GM18498 (cell line): ENCODE measurements at regions not wholly inside any gene's neighbourhood (a gene's known extent, or its start where the extent isn't known, plus 50 kb on each side); places are given as distances from the start of the nearest gene placed in this dataset.
A peak's percentile ranks its signal among the peaks of the same experiment; 100 is the strongest.
"Not testable (repeated sequence)": the region's sequence is repeated elsewhere in the genome, so short reads cannot be mapped to it uniquely, and the experiment has no call there.

Source experiments
- ATAC-seq: cut with Tn5 transposase; IDR thresholded peaks from one replicate; pipeline ENCODE4 v1.9.1; 2021; ENCODE audit warnings: mild to moderate bottlenecking, moderate library complexity; ENCODE audit not compliant: unreplicated experiment

- no peak for ATAC-seq
These were observed 304.1 kb upstream of the C16orf82 start for GRCh38 chr16:26762594-26762993.

GRCh38 chr16:26765087-26765486 is 301.6 kb upstream of the C16orf82 start:
- ATAC-seq, result peak; percentile 51

GRCh38 chr16:26768385-26769010 is 298.2 kb upstream of the C16orf82 start:
- no peak for ATAC-seq

DNA sequence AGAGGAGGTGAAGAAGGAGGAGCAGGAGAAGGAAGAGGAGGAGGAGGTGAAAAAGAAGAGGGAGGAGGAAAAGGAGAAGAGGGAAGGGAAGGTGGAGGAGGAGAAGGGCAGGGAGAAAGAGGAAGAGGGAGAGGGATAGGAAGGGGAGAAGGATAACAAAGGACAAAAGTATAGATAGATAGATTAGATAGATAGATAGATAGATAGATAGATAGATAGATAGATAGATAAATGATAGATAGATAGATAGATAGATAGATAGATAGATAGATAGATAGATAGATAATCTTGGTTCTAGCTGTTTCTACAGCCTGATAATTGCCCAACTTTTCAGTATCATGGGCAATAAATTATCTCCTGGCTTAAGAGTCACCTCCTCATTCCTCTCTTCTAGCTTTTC is 296.2 kb upstream of the C16orf82 start:
- ATAC-seq, result no peak

GRCh38 chr16:26772503-26772902 is 294.2 kb upstream of the C16orf82 start:
- peak; percentile 61 for ATAC-seq

- ATAC-seq, result no peak
These were observed 288.9 kb upstream of the C16orf82 start for GRCh38 chr16:26777821-26778220.

- no peak for ATAC-seq
These were observed 278.8 kb upstream of the C16orf82 start for GRCh38 chr16:26787924-26788323.

GRCh38 chr16:26791169-26791568 is 275.6 kb upstream of the C16orf82 start:
- no peak for ATAC-seq

DNA sequence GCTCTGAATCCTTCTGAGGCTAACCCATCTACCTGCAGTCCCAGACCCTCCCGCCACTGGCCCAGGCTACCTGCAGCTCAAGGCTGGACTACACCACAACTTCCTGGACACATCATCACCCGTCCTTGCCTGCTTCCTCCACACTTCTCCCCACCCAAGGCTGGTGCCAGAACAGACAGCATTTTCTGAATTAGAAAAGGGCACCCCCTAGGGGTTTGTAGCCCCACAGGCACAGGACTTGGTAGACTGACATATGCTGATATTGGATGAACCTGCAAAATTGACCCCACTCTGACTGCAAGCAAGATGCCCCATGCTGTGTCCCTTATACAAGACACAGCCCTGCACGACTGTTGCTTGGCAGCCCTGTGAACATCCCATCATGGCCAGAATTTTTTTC is 271.5 kb upstream of the C16orf82 start:
- no peak for ATAC-seq

- no peak for ATAC-seq
These were observed 265.1 kb upstream of the C16orf82 start for GRCh38 chr16:26801628-26802027.

DNA sequence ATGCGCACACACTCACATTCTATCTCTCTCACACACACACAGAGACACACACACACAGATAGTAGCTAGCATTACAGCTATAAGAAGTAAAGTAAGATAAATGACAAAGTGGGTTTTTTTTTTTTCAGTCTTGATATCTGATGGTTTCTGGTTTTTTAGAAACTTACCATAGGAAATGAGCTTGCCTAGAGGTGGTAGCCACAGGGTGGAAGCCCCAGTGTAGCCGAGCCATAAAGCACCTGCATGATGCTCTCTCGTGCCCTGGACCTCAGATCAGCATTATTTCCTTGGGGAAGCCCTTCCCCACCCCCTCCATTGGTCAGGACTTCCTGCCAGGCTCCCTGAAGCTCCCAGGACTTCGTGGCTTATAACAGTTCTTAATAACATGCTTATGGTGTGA is 264.3 kb upstream of the C16orf82 start:
- no peak for ATAC-seq

DNA sequence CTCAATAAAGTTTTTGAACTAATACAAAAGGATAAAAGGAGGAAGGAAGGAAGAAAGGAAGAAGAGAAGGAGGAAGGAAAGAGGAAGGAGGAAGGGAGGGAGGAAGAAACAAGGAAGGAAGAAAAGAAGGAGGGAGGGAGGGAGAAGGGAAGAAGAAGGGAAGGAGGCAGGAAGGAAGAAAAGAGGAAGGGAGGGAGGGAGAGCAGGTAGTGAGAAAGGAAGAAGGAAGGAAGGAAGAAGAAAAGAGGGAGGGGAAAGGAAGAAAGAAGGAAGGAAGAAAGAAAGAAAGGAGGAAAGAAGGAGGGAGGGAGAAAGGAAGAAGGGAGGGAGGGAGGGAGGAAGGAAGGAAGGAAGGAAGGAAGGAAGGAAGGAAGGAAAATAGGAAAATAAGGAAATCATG is 263.8 kb upstream of the C16orf82 start:
- no peak for ATAC-seq

DNA sequence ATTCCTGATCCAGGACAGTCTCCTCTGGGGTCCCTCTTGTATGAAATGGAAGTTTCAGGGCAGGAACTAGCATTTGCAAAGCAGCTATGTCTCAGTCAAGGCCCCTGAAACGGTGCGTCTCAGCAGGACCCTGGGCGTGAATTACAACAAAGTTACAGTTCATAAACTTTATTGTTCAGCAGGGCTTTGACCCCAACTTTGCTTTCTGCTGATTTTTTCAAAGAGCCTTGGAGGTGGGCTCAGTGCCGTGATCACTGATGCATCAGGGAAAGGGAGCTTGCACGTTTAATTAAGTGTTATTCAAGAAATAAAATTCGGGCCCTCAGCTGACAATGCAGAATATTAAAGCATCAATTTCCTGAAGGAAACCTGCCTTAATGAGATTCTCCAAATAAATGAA is 260.1 kb upstream of the C16orf82 start:
- ATAC-seq, result no peak

- no peak for ATAC-seq
These were observed 257.3 kb upstream of the C16orf82 start for GRCh38 chr16:26809461-26809860.

- no peak for ATAC-seq
These were observed 250.5 kb upstream of the C16orf82 start for GRCh38 chr16:26816266-26816665.

DNA sequence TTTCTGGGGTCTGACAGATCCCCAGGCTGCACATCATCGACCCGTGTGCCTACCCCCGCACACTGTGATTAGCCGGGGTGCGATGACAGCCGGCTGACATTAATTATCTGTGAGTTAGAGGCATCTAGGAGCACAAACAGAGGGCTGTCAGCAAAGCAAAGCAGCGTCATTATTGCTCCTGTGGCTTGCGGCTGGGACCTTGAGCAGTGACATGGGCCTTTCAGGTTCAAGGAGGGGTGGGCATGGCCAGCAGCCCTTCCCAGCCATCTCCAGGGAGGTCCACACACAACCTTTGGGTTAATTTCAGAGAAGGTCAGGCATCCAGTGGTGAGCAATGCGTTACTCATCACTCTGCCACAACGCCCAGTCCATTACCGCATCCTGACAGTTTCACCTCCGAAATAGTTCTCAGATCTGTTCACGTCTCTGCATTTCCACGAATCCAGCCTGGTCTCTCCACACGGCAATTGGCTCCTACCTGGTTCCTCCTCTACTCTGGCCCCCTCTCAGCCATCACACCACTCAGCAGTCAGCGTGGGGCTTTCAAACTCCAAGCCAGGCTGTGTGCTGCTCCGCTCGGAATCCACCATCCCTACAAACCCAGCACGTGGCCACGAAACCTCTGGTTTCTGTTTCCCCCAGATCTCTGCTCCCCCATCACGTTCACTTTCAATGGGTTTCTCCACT is 249.7 kb upstream of the C16orf82 start:
- no peak for ATAC-seq

DNA sequence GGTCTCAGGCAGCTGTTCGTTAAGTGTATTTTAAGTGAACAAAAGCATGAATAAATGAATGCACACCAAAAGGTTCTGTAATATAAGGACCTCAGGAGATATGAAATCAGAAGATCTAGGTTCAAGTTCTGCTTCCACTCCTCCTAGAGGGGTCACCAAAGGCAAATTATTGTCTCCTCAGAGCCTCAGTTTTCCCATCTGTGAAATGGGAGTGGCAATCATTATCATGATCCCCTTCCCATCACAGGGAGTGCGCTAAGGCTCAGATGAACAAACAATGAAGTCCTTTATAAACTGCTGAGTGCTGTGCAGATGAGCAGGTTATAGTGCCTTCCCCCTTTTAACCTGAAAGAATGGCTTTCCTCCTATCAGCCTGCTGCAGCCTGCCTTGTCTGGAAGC is 248.3 kb upstream of the C16orf82 start:
- ATAC-seq, result no peak

DNA sequence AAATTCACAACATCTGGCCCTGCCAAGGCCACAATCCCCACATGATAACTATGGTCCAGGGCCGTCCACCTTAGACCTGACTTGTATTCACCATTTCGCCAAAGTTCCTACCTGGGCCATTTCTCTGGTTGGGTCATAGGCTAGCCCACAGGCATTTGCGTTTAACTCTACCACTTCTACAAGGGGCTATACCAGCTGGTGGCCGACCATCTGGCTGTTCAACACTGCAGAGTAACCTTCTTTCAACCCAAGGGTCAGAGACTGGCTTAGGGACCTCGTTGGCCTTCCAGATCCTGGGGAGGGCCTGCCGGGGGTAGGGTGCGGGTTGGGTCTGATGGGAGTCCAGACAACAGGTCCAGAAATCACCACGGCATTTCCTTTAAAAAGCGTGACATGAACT is 242.3 kb upstream of the C16orf82 start:
- no peak for ATAC-seq

DNA sequence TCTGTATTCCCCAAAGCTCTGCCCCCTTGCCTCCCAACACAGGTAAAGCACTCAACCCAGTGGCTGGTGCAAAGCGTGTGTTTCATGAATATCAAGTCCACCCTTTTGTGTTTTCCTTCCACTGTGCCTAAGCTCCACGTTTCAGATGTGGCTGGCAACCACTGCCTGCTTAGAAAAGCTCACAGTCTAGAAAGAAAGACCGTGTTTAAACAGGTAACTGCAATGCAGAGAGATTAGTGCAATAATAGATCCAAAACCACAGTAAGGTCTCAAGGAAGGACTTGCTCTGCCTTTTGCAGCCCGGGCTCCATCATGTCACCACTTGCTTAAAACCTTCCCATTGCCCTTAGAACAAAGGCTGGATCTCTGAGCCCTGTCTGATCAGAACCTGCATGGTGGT is 240.2 kb upstream of the C16orf82 start:
- no peak for ATAC-seq

GRCh38 chr16:26827386-26827785 is 239.3 kb upstream of the C16orf82 start:
- ATAC-seq, result no peak

- ATAC-seq, result no peak
These were observed 236.1 kb upstream of the C16orf82 start for GRCh38 chr16:26830428-26831127.

- ATAC-seq, result not testable (repeated sequence)
These were observed 230.6 kb upstream of the C16orf82 start for GRCh38 chr16:26836114-26836513.
